Glutamatergic neuron (in vitro differentiated cells): ENCODE measurements at regions not wholly inside any gene's neighbourhood (a gene's known extent, or its start where the extent isn't known, plus 50 kb on each side); places are given as distances from the start of the nearest gene placed in this dataset.
"Not testable (repeated sequence)": the region's sequence is repeated elsewhere in the genome, so short reads cannot be mapped to it uniquely, and the experiment has no call there.

Experiments
- DNase-seq: peaks from one replicate; pipeline ENCODE4 v3.0.0; 2022
- H3K27ac Mint-ChIP-seq: one replicate; pipeline ENCODE4 v1.8.0; 2020; ENCODE audit warnings: mild to moderate bottlenecking, mixed read lengths, inconsistent platforms; ENCODE audit not compliant: unreplicated experiment
- H3K27me3 Mint-ChIP-seq: one replicate; pipeline ENCODE4 v1.8.0; 2020; ENCODE audit warnings: mild to moderate bottlenecking, moderate library complexity, mixed read lengths, inconsistent platforms; ENCODE audit not compliant: unreplicated experiment
- H3K36me3 Mint-ChIP-seq: one replicate; pipeline ENCODE4 v1.8.0; 2020; ENCODE audit warnings: mild to moderate bottlenecking, mixed read lengths, inconsistent platforms; ENCODE audit not compliant: unreplicated experiment
- H3K4me1 Mint-ChIP-seq: one replicate; pipeline ENCODE4 v1.8.0; 2020; ENCODE audit warnings: mild to moderate bottlenecking, low read depth, mixed read lengths, inconsistent platforms; ENCODE audit not compliant: unreplicated experiment
- H3K4me3 Mint-ChIP-seq: one replicate; pipeline ENCODE4 v1.8.0; 2020; ENCODE audit warnings: mild to moderate bottlenecking, mixed read lengths, inconsistent platforms; ENCODE audit not compliant: unreplicated experiment
- H3K9me3 Mint-ChIP-seq: one replicate; pipeline ENCODE4 v1.8.0; 2020; ENCODE audit warnings: mild to moderate bottlenecking, moderate library complexity, mixed read lengths, inconsistent platforms; ENCODE audit not compliant: unreplicated experiment
- TF ChIP-seq, protein P1 (sequence below): fragments of 200-600 bp; sonication (generic); IDR thresholded peaks from one replicate; pipeline ENCODE4 v1.5.0; 2021; ENCODE audit not compliant: partially characterized antibody, unreplicated experiment

DNA sequence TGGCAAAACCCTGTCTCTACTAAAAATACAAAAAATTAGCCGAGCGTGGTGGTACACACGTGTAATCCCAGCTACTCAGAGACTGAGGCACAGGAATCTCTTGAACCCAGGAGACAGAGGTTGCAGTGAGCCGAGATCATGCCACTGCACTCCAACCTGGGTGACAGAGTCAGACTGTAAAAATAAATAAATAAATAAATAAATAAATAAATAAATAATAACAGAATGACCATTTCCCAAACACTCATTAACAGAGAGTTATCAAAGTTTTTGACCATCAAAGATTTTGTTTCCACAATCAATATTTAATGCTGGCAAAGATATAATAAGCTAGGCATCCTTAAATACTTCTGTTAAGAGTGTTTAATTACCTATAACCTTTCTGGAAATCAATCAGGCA lies 299.4 kb downstream of the KCTD12 start:
- no peak overlapping the region for H3K4me3 Mint-ChIP-seq
- H3K4me1 Mint-ChIP-seq = no peaks in the 10 kb centered on the region
- no peak overlapping the region for H3K27ac Mint-ChIP-seq
- TF ChIP-seq, protein P1, sequence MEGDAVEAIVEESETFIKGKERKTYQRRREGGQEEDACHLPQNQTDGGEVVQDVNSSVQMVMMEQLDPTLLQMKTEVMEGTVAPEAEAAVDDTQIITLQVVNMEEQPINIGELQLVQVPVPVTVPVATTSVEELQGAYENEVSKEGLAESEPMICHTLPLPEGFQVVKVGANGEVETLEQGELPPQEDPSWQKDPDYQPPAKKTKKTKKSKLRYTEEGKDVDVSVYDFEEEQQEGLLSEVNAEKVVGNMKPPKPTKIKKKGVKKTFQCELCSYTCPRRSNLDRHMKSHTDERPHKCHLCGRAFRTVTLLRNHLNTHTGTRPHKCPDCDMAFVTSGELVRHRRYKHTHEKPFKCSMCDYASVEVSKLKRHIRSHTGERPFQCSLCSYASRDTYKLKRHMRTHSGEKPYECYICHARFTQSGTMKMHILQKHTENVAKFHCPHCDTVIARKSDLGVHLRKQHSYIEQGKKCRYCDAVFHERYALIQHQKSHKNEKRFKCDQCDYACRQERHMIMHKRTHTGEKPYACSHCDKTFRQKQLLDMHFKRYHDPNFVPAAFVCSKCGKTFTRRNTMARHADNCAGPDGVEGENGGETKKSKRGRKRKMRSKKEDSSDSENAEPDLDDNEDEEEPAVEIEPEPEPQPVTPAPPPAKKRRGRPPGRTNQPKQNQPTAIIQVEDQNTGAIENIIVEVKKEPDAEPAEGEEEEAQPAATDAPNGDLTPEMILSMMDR = no peak
- H3K27me3 Mint-ChIP-seq = no peaks in the 10 kb centered on the region
- peaks cover 4% of the 10 kb centered on the region for H3K9me3 Mint-ChIP-seq
- no peak for DNase-seq
- no peaks in the 10 kb centered on the region for H3K36me3 Mint-ChIP-seq

DNA sequence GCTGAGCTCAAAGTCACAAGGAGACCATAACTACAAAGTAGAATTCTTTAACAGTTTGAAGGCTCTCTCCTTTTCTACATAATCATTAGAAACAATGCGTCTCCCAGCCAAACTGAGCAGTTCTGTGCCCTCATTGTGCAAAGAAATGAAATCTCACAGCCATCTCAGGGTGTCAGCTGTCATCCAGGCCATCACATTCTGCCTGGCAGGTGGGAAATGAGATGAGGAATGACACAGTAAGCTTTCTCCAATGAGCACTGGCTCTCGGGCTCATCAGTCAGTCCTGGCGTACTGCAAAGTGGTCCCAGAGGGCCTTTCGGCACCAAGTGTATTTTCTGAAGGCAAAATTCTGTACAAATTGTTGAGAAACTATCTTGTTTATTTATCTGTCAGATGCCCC lies 306.5 kb downstream of the KCTD12 start:
- H3K36me3 Mint-ChIP-seq = peaks cover 25% of the 10 kb centered on the region
- H3K4me3 Mint-ChIP-seq = no peak overlapping the region
- no peak overlapping the region for H3K27ac Mint-ChIP-seq
- DNase-seq = no peak
- peaks cover 5% of the 10 kb centered on the region for H3K9me3 Mint-ChIP-seq
- H3K4me1 Mint-ChIP-seq = peaks cover 5% of the 10 kb centered on the region
- TF ChIP-seq, protein P1 = no peak
- no peaks in the 10 kb centered on the region for H3K27me3 Mint-ChIP-seq

DNA sequence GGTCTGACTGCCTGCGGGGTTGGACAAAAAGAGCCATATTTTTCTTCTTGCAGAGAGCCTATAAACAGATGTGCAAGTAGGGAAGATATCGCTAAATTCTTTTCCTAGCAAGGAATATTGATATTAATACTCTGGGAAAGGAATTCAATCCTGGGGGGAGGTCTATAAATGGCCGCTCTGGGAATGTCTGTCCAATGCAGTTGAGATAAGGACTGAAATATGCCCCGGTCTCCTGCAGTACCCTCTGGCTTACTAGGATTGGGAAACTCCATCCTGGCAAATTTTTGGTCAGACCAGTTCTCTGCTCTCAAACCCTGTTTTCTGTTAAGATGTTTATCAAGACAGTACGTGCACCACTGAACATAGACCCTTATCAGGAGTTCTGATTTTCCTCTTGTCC lies 310.6 kb downstream of the KCTD12 start:
- H3K27ac Mint-ChIP-seq, H3K27me3 Mint-ChIP-seq, H3K4me1 Mint-ChIP-seq, H3K9me3 Mint-ChIP-seq, DNase-seq, H3K4me3 Mint-ChIP-seq: not testable (repeated sequence)
- peaks cover 29% of the 10 kb centered on the region for H3K36me3 Mint-ChIP-seq

DNA sequence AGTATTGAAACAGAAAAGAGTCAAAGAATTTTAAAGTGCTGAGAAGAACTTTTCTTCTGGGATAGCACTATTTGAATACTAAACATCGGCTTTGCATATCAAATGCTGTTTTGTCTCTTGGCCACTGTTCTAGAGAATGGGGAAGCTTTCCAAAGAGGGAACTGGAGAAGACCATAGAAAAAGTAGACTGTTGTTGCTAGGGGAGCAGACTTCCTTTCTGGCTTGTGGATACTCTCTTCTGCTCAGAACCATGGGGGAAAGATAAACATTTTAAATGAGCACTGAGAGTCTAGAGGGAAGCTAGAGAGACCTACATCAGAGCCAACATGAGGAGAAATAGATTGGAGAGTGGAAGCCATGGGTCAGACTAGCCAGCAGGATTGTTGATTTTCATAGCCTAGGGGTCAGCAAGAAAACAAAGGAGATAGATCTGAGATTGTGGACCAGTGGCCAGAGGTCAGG lies 315.7 kb downstream of the KCTD12 start:
- Mint-ChIP-seq H3K4me1 (no peaks in the 10 kb centered on the region), H3K27ac (no peak overlapping the region), H3K9me3 (no peaks in the 10 kb centered on the region), H3K36me3 (peaks cover 15% of the 10 kb centered on the region), H3K4me3 (no peak overlapping the region), H3K27me3 (no peaks in the 10 kb centered on the region)
- TF ChIP-seq, protein P1 = no peak
- no peak for DNase-seq

DNA sequence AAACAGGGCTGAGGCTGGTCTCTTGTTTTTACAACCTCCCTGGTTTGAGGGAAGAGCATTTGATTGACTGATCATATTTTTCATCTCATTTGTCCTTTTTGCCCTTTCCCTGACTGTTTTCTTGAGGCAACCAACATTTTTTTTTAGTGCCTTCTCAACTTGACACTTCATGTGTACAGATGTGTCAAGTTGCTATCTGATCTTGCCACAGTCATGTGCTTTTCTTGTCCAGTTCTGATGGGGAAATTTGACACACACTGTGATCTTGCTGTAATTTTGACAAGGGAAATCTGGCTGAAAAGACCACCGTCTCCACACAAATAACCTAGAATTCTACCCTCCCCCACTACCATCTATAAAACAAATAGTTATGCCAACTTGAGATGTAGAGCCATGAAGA lies 329.6 kb downstream of the KCTD12 start:
- Mint-ChIP-seq H3K9me3 (no peaks in the 10 kb centered on the region), H3K27ac (no peak overlapping the region), H3K4me1 (no peaks in the 10 kb centered on the region), H3K27me3 (no peaks in the 10 kb centered on the region), H3K36me3 (no peaks in the 10 kb centered on the region), H3K4me3 (no peak overlapping the region)
- no peak for DNase-seq
- TF ChIP-seq, protein P1 = no peak

DNA sequence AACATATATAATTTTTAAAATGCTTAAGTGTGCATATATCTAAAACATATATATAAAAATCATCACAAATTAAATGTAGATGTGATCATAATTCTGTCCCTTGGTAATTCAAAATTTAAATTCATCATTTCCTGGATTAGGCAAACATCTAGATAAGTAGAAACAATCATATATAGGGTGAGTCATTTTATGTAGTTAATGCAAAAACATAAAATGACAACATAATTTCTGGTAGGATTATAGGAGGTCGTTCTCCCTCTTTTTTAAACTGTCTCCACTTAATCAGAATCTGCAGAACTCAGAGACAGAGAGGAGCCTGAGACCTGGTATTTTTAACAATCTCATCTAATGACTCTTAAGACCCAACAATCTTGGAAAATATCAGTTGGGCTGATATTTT lies 333.4 kb downstream of the KCTD12 start:
- Mint-ChIP-seq H3K27me3 (no peaks in the 10 kb centered on the region), H3K4me3 (no peak overlapping the region), H3K36me3 (no peaks in the 10 kb centered on the region), H3K9me3 (no peaks in the 10 kb centered on the region), H3K27ac (no peak overlapping the region), H3K4me1 (no peaks in the 10 kb centered on the region)
- DNase-seq = no peak
- TF ChIP-seq, protein P1 = no peak
